Liver (tissue), 8 donors: ENCODE measurements at regions not wholly inside any gene's neighbourhood (a gene's known extent, or its start where the extent isn't known, plus 50 kb on each side); places are given as distances from the start of the nearest gene placed in this dataset.

ENCODE experiments used
- DNase-seq: peaks from one replicate; pipeline ENCODE4 v3.0.0-alpha.2; 2017; ENCODE audit warnings: low spot score
- H3K27ac ChIP-seq, 2 donors: one replicate each; pipeline ENCODE4 v1.7.0; 2013; ENCODE audit warnings: inconsistent platforms in 2 of 2, low read length in 2 of 2, control low read depth in 1 of 2, low read depth in 1 of 2, mild to moderate bottlenecking in 1 of 2
- H3K27me3 ChIP-seq, 4 donors: one replicate each; pipeline versions ENCODE4 v1.6.1 to v1.7.0; 2013; ENCODE audit warnings: low read length in 3 of 4, inconsistent platforms in 1 of 4, mild to moderate bottlenecking in 1 of 4, moderate library complexity in 1 of 4; ENCODE audit not compliant: control insufficient read depth in 4 of 4, insufficient read depth in 4 of 4
- H3K36me3 ChIP-seq, 4 donors: one replicate each; pipeline versions ENCODE4 v1.6.1 to v1.7.0; 2013; ENCODE audit warnings: low read length in 3 of 4, mild to moderate bottlenecking in 3 of 4, low read depth in 1 of 4, moderate library complexity in 1 of 4; ENCODE audit not compliant: control insufficient read depth in 4 of 4, insufficient read depth in 3 of 4
- H3K4me1 ChIP-seq, 4 donors: one replicate each; pipeline versions ENCODE4 v1.6.1 to v1.7.0; 2013; ENCODE audit warnings: low read length in 3 of 4, mild to moderate bottlenecking in 3 of 4, moderate library complexity in 1 of 4; ENCODE audit not compliant: control insufficient read depth in 4 of 4, insufficient read depth in 4 of 4
- H3K4me3 ChIP-seq, 3 donors: one replicate each; pipeline versions ENCODE4 v1.6.1 to v1.7.0; 2013; ENCODE audit warnings: low read length in 3 of 3, control low read depth in 1 of 3, low read depth in 1 of 3, mild to moderate bottlenecking in 1 of 3
- H3K9ac ChIP-seq, 2 donors: one replicate each; pipeline ENCODE4 v1.7.0; 2013; ENCODE audit warnings: low read length in 2 of 2, mild to moderate bottlenecking in 2 of 2, moderate library complexity in 2 of 2, control low read depth in 1 of 2, low read depth in 1 of 2
- H3K9me3 ChIP-seq, 4 donors: one replicate each; pipeline versions ENCODE4 v1.6.1 to v1.7.0; 2013; ENCODE audit warnings: low read length in 3 of 4; ENCODE audit not compliant: control insufficient read depth in 4 of 4
- EGR1 ChIP-seq, 2 donors: IDR thresholded peaks; 2 replicates each; pipeline ENCODE4 v1.6.1; 2016 to 2018; ENCODE audit warnings: antibody characterized with exemption in 2 of 2, low read depth in 2 of 2
- FOXA1 ChIP-seq: IDR thresholded peaks from 2 replicates; pipeline ENCODE4 v1.6.1; 2016; ENCODE audit warnings: antibody characterized with exemption
- FOXA2 ChIP-seq: IDR thresholded peaks from 2 replicates; pipeline ENCODE4 v1.6.1; 2016; ENCODE audit warnings: antibody characterized with exemption
- GABPA ChIP-seq, 2 donors: IDR thresholded peaks in 1 of 2; conservative IDR thresholded peaks in 1 of 2; 2 replicates each; pipeline ENCODE4 v1.6.1; 2016; ENCODE audit warnings: antibody characterized with exemption in 2 of 2, mild to moderate bottlenecking in 1 of 2, moderate library complexity in 1 of 2
- HNF4A ChIP-seq, 2 donors: conservative IDR thresholded peaks; 2 replicates each; pipeline ENCODE4 v1.6.1; 2016; ENCODE audit warnings: antibody characterized with exemption in 2 of 2, mild to moderate bottlenecking in 2 of 2
- HNF4G ChIP-seq: IDR thresholded peaks from 2 replicates; pipeline ENCODE4 v1.6.1; 2016; ENCODE audit warnings: antibody characterized with exemption
- JUND ChIP-seq, 2 donors: IDR thresholded peaks; 2 replicates each; pipeline ENCODE4 v1.6.1; 2016; ENCODE audit warnings: antibody characterized with exemption in 2 of 2
- NR2F2 ChIP-seq: IDR thresholded peaks from 2 replicates; pipeline ENCODE4 v1.6.1; 2016; ENCODE audit warnings: antibody characterized with exemption
- RAD21 ChIP-seq, 2 donors: IDR thresholded peaks; 2 replicates each; pipeline ENCODE4 v1.6.1; 2016; ENCODE audit warnings: antibody characterized with exemption in 2 of 2, mild to moderate bottlenecking in 2 of 2
- RXRA ChIP-seq, 2 donors: IDR thresholded peaks; 2 replicates each; pipeline ENCODE4 v1.6.1; 2017 to 2018; ENCODE audit warnings: antibody characterized with exemption in 2 of 2, mild to moderate bottlenecking in 1 of 2
- SP1 ChIP-seq: IDR thresholded peaks from 2 replicates; pipeline ENCODE4 v1.6.1; 2018; ENCODE audit warnings: antibody characterized with exemption, mild to moderate bottlenecking
- TAF1 ChIP-seq: conservative IDR thresholded peaks from 2 replicates; pipeline ENCODE4 v1.6.1; 2016; ENCODE audit warnings: antibody characterized with exemption, mild to moderate bottlenecking
- YY1 ChIP-seq: IDR thresholded peaks from 2 replicates; pipeline ENCODE4 v1.6.1; 2016; ENCODE audit warnings: antibody characterized with exemption, mild to moderate bottlenecking
- WGBS: extraction: QIAGEN DNeasy Blood & Tissue Kit; methylation state at CpG from one replicate; pipeline ENCODE4 v1.1.7; 2013; 5-methylcytosine and 5-hydroxymethylcytosine counted together
- TF ChIP-seq, protein P1 (sequence below): fragments of 150-350 bp; IDR thresholded peaks from 2 replicates; pipeline ENCODE4 v1.5.1; 2017; ENCODE audit warnings: improper control_type of control experiment, low read depth, low read length; ENCODE audit not compliant: missing input control
- TF ChIP-seq, protein P2 (sequence below): IDR thresholded peaks from 2 replicates; pipeline ENCODE4 v1.6.1; 2016; ENCODE audit warnings: antibody characterized with exemption
- TF ChIP-seq, protein P3 (sequence below): IDR thresholded peaks from 2 replicates; pipeline ENCODE4 v1.6.1; 2016; ENCODE audit warnings: antibody characterized with exemption
- TF ChIP-seq, protein P4 (sequence below): IDR thresholded peaks from 2 replicates; pipeline ENCODE4 v1.6.1; 2016; ENCODE audit warnings: antibody characterized with exemption, mild to moderate bottlenecking
- donor health status: healthy.
- donor health status: healthy.
- donor health status: healthy.
- donor health status: healthy.
- donor health status: healthy.

DNA sequence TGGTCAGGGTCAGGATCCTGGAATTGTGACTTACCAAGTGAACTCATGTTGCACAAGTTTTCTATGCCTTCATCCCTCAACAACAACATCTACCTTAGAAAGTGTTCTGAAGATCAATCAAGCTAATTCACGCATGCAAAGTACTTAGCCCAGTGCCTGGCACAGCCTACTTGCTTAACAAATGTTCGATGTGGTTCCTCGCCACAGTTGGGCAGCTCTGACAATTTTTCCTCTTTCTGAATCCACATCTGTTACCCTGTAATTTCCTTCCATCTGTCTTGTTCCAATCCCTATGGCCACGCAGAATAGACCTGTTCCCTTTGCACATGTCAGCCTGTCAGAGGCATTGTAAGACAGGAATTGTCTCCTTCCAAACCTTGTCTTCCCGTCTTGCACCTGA lies 1415.2 kb downstream of the TBC1D22A start:
- Histone ChIP-seq H3K27me3 (no peaks in the 10 kb centered on the region), H3K27ac (no peak overlapping the region), H3K9me3 (no peaks in the 10 kb centered on the region), H3K36me3 (no peaks in the 10 kb centered on the region), H3K4me3 (no peak overlapping the region), H3K9ac (no peak overlapping the region), H3K4me1 (no peaks in the 10 kb centered on the region)
- no peak for TF ChIP-seq RXRA (IDR thresholded peaks at IDR 0.05)
- WGBS: 74% methylated on average over 5 of the region's 5 CpGs
- DNase-seq: no peak

DNA sequence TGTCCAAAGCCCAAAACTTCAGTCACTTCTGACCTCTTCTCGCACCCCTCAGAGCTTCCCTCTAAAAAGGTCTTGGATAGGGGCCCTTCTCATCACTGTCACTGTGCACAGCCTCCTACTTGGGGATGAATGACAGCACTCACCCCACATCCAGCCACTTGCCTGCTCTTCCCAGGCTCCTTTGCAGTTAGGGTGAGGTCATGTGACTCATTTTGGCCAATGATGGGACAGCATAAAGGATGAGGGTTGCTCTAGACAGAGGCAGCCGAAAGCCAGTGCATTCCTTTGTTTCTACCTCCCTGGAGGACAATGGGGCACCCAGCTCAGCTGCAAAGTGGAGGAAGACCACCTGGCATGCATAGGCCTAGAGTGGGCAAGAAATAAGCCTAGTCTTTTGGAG lies 1413.3 kb downstream of the TBC1D22A start:
- TF ChIP-seq JUND (IDR thresholded peaks at IDR 0.05): no peak
- DNase-seq: no peak
- Histone ChIP-seq H3K27ac (no peak overlapping the region), H3K4me3 (no peak overlapping the region), H3K9ac (no peak overlapping the region), H3K36me3 (no peaks in the 10 kb centered on the region), H3K9me3 (no peaks in the 10 kb centered on the region), H3K27me3 (no peaks in the 10 kb centered on the region), H3K4me1 (no peaks in the 10 kb centered on the region)
- 79% methylated on average over 2 of the region's 2 CpGs for WGBS

DNA sequence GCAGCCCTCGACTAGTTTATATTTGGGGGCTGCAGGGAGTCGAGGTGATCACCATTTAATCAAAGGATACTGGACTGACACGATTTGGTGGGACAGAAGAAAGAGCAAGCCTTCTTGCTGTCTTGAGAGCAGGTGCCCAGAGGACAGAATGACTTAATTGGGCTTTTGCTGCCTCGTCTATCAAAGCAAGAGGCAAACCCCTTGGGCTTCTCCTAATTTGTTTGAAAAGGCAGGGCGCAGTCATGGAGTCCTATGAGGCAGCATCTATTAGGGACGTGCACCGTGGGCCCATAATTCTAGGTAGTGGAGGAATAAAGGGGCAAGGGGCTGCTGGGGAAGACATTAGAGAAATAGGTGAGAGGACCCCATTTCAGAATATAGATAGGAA lies 1411.3 kb downstream of the TBC1D22A start:
- Histone ChIP-seq H3K9me3 (no peaks in the 10 kb centered on the region), H3K36me3 (no peaks in the 10 kb centered on the region), H3K9ac (no peak overlapping the region), H3K4me3 (no peak overlapping the region), H3K27ac (no peak overlapping the region), H3K4me1 (no peaks in the 10 kb centered on the region), H3K27me3 (no peaks in the 10 kb centered on the region)
- WGBS: 56% methylated on average over 7 of the region's 7 CpGs
- no peak for DNase-seq
- TF ChIP-seq RXRA (IDR thresholded peaks at IDR 0.05) (no peak), TAF1 (no peak), FOXA2 (no peak), JUND (IDR thresholded peaks at IDR 0.05) (no peak), SP1 (no peak), HNF4G (no peak), FOXA1 (no peak), NR2F2 (no peak), EGR1 (IDR thresholded peaks at IDR 0.05; ENCODE audit: low read depth in 2 of 2) (no peak), GABPA (IDR thresholded peaks at IDR 0.05 in 1 of 2, conservative IDR thresholded peaks at IDR 0.05 in 1 of 2) (no peak), RAD21 (IDR thresholded peaks at IDR 0.05) (no peak), YY1 (no peak), HNF4A (conservative IDR thresholded peaks at IDR 0.05) (no peak)
- TF ChIP-seq, protein P1, sequence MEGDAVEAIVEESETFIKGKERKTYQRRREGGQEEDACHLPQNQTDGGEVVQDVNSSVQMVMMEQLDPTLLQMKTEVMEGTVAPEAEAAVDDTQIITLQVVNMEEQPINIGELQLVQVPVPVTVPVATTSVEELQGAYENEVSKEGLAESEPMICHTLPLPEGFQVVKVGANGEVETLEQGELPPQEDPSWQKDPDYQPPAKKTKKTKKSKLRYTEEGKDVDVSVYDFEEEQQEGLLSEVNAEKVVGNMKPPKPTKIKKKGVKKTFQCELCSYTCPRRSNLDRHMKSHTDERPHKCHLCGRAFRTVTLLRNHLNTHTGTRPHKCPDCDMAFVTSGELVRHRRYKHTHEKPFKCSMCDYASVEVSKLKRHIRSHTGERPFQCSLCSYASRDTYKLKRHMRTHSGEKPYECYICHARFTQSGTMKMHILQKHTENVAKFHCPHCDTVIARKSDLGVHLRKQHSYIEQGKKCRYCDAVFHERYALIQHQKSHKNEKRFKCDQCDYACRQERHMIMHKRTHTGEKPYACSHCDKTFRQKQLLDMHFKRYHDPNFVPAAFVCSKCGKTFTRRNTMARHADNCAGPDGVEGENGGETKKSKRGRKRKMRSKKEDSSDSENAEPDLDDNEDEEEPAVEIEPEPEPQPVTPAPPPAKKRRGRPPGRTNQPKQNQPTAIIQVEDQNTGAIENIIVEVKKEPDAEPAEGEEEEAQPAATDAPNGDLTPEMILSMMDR: no peak
- TF ChIP-seq, protein P2, sequence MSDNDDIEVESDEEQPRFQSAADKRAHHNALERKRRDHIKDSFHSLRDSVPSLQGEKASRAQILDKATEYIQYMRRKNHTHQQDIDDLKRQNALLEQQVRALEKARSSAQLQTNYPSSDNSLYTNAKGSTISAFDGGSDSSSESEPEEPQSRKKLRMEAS: no peak
- TF ChIP-seq, protein P3, sequence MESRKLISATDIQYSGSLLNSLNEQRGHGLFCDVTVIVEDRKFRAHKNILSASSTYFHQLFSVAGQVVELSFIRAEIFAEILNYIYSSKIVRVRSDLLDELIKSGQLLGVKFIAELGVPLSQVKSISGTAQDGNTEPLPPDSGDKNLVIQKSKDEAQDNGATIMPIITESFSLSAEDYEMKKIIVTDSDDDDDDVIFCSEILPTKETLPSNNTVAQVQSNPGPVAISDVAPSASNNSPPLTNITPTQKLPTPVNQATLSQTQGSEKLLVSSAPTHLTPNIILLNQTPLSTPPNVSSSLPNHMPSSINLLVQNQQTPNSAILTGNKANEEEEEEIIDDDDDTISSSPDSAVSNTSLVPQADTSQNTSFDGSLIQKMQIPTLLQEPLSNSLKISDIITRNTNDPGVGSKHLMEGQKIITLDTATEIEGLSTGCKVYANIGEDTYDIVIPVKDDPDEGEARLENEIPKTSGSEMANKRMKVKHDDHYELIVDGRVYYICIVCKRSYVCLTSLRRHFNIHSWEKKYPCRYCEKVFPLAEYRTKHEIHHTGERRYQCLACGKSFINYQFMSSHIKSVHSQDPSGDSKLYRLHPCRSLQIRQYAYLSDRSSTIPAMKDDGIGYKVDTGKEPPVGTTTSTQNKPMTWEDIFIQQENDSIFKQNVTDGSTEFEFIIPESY: no peak
- TF ChIP-seq, protein P4, sequence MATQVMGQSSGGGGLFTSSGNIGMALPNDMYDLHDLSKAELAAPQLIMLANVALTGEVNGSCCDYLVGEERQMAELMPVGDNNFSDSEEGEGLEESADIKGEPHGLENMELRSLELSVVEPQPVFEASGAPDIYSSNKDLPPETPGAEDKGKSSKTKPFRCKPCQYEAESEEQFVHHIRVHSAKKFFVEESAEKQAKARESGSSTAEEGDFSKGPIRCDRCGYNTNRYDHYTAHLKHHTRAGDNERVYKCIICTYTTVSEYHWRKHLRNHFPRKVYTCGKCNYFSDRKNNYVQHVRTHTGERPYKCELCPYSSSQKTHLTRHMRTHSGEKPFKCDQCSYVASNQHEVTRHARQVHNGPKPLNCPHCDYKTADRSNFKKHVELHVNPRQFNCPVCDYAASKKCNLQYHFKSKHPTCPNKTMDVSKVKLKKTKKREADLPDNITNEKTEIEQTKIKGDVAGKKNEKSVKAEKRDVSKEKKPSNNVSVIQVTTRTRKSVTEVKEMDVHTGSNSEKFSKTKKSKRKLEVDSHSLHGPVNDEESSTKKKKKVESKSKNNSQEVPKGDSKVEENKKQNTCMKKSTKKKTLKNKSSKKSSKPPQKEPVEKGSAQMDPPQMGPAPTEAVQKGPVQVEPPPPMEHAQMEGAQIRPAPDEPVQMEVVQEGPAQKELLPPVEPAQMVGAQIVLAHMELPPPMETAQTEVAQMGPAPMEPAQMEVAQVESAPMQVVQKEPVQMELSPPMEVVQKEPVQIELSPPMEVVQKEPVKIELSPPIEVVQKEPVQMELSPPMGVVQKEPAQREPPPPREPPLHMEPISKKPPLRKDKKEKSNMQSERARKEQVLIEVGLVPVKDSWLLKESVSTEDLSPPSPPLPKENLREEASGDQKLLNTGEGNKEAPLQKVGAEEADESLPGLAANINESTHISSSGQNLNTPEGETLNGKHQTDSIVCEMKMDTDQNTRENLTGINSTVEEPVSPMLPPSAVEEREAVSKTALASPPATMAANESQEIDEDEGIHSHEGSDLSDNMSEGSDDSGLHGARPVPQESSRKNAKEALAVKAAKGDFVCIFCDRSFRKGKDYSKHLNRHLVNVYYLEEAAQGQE: no peak
